ENCODE measurements at regions not wholly inside any gene's neighbourhood (a gene's known extent, or its start where the extent isn't known, plus 50 kb on each side); places are given as distances from the start of the nearest gene placed in this dataset.

DNA sequence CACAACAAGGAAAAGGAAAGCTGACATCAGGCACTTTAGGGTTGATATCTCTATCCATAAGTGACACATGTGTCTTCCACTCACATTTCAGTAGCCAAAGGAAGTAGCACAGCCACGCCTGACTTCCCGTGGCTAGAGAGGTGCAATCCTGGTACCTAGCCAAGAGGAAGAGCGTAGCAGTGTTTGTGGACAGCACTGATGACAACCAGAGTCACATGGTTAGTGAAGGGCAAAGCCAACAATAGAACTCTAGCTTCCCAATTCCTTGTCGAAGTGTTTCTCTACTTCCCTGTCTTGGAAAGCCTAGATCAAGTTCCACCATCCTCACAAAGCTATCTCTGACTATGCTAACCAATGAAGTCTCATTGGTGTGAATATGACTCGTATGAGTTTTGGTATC is 189.2 kb downstream of the RSL24D1 start:
- no peak overlapping the region for H3K27ac ChIP-seq (ENCODE audit: poor library complexity, severe bottlenecking)
- TF ChIP-seq, protein P1, sequence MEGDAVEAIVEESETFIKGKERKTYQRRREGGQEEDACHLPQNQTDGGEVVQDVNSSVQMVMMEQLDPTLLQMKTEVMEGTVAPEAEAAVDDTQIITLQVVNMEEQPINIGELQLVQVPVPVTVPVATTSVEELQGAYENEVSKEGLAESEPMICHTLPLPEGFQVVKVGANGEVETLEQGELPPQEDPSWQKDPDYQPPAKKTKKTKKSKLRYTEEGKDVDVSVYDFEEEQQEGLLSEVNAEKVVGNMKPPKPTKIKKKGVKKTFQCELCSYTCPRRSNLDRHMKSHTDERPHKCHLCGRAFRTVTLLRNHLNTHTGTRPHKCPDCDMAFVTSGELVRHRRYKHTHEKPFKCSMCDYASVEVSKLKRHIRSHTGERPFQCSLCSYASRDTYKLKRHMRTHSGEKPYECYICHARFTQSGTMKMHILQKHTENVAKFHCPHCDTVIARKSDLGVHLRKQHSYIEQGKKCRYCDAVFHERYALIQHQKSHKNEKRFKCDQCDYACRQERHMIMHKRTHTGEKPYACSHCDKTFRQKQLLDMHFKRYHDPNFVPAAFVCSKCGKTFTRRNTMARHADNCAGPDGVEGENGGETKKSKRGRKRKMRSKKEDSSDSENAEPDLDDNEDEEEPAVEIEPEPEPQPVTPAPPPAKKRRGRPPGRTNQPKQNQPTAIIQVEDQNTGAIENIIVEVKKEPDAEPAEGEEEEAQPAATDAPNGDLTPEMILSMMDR (IDR thresholded peaks at IDR 0.05; ENCODE audit: poor library complexity, severe bottlenecking) = no peak
- H3K4me3 ChIP-seq (ENCODE audit: severe bottlenecking) = no peak overlapping the region
- ATAC-seq (ENCODE audit: low read depth) (no peak), DNase-seq (ENCODE audit: low spot score) (no peak)
- H3K9me3 ChIP-seq (ENCODE audit: severe bottlenecking) = no peaks in the 10 kb centered on the region
- peaks cover 31% of the 10 kb centered on the region for H3K27me3 ChIP-seq (ENCODE audit: insufficient read depth, poor library complexity, severe bottlenecking)
- no peaks in the 10 kb centered on the region for H3K4me1 ChIP-seq (ENCODE audit: insufficient read depth, poor library complexity, severe bottlenecking)
- no peaks in the 10 kb centered on the region for H3K36me3 ChIP-seq (ENCODE audit: low read depth)

DNA sequence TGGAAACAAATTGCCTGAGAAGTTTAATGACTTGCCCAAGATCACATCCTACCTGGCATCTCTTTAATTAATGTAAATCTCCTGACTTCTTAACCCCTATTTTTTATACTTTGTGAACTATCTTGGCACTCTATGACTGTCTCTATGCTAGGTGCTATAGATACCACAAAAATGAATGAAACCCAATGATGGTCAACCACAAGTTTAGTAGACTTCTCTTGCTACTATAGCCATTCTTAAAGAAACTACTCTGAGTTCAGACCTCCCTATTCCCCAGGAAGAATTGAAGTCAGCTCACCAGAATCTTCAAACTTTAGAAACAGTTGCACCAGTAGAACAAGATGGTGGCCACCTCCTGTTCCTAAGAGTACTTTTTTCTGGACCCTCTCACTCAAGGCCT is 191.1 kb downstream of the RSL24D1 start:
- ATAC-seq (ENCODE audit: low read depth) (no peak), DNase-seq (ENCODE audit: low spot score) (no peak)
- H3K9me3 ChIP-seq (ENCODE audit: severe bottlenecking) = no peaks in the 10 kb centered on the region
- no peak overlapping the region for H3K27ac ChIP-seq (ENCODE audit: poor library complexity, severe bottlenecking)
- TF ChIP-seq, protein P1 (IDR thresholded peaks at IDR 0.05; ENCODE audit: poor library complexity, severe bottlenecking) = no peak
- peaks cover 24% of the 10 kb centered on the region for H3K27me3 ChIP-seq (ENCODE audit: insufficient read depth, poor library complexity, severe bottlenecking)
- H3K4me1 ChIP-seq (ENCODE audit: insufficient read depth, poor library complexity, severe bottlenecking) = no peaks in the 10 kb centered on the region
- no peak overlapping the region for H3K4me3 ChIP-seq (ENCODE audit: severe bottlenecking)
- H3K36me3 ChIP-seq (ENCODE audit: low read depth) = no peaks in the 10 kb centered on the region

DNA sequence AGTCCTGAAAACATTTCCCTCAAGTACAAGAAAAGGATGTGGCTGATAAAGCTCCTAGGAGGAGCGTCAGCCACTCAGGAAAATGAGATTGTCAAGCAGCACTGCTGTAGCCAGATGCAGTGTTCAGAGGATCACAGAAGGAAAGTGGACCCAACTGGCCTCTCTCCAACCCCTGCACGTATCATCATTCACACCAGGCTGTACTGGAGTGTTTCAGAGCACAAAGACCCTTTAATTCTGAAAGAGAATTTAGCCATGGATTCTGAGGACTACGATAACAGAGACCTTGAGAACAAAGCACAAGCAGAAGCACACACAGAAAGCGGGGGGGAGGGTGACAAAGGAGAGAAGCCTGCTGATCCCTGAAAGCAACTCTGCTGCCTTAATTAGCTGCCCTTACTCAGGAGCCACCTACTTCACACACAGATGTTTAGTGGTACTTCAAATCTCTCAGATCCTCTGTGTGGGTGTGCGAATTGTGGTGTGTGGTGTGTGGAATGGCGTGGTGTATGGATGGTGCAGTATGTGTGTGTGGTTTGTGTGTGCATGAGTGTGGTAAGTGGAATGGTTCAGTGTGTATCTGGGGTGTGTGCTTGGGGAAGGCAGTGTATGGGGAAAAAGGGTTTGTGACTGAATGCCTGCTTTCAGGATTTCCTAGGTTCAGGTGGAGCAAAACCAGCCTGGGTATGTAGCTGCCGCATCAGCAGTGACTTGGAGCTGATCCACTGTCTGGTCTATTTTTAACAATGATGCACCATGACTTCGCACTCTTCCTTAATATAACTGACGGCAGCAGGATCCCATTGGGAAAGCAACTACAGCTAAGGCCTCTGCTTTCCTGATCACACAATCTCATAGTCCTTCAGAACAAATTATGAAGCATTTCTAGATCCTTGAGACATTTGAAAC is 192.5 kb downstream of the RSL24D1 start:
- peaks cover 10% of the 10 kb centered on the region for H3K27me3 ChIP-seq (ENCODE audit: insufficient read depth, poor library complexity, severe bottlenecking)
- ATAC-seq (ENCODE audit: low read depth) (0 out of 3 replicates have a peak, but pooled peaks have one; percentile 15), DNase-seq (ENCODE audit: low spot score) (no peak)
- H3K9me3 ChIP-seq (ENCODE audit: severe bottlenecking) = no peaks in the 10 kb centered on the region
- no peaks in the 10 kb centered on the region for H3K4me1 ChIP-seq (ENCODE audit: insufficient read depth, poor library complexity, severe bottlenecking)
- no peak overlapping the region for H3K27ac ChIP-seq (ENCODE audit: poor library complexity, severe bottlenecking)
- TF ChIP-seq, protein P1 (IDR thresholded peaks at IDR 0.05; ENCODE audit: poor library complexity, severe bottlenecking) = no peak
- H3K36me3 ChIP-seq (ENCODE audit: low read depth) = no peaks in the 10 kb centered on the region
- no peak overlapping the region for H3K4me3 ChIP-seq (ENCODE audit: severe bottlenecking)

DNA sequence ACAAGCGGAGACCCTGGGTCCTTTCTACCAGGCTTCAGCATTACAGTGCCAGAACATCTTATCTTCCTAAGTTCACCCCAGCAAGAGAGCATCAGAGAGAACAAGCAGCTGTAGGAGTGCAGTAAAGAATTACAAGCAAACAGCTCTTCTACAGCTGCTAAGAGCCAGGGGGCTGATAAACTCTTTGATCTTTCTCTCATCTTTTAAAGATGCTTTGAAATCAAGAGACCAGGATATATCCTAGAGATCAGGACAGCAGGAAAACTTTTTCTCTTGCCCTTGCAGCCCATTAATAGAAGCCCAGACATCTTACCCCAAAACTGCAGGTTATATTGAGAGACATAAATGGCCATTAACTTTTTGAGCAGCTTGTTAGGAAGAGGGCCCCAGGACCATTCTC is 198.1 kb downstream of the RSL24D1 start:
- DNase-seq (ENCODE audit: low spot score) = no peak
- Histone ChIP-seq H3K36me3 (ENCODE audit: low read depth) (no peaks in the 10 kb centered on the region), H3K27ac (ENCODE audit: poor library complexity, severe bottlenecking) (no peak overlapping the region)

More for the DNA sequence above, 198.1 kb downstream of the RSL24D1 start:
- Histone ChIP-seq H3K27me3 (ENCODE audit: insufficient read depth, poor library complexity, severe bottlenecking) (no peaks in the 10 kb centered on the region), H3K9me3 (ENCODE audit: severe bottlenecking) (no peaks in the 10 kb centered on the region), H3K4me3 (ENCODE audit: severe bottlenecking) (no peak overlapping the region), H3K4me1 (ENCODE audit: insufficient read depth, poor library complexity, severe bottlenecking) (no peaks in the 10 kb centered on the region)
- no peak for ATAC-seq (ENCODE audit: low read depth)
- TF ChIP-seq, protein P1 (IDR thresholded peaks at IDR 0.05; ENCODE audit: poor library complexity, severe bottlenecking) = no peak

Measured in RWPE2 (cell line).